B cell (primary cell): ENCODE measurements at regions not wholly inside any gene's neighbourhood (a gene's known extent, or its start where the extent isn't known, plus 50 kb on each side); places are given as distances from the start of the nearest gene placed in this dataset.
A peak's percentile ranks its signal among the peaks of the same experiment; 100 is the strongest.

Experiments
- ATAC-seq: fragments of 200-7000 bp; cut with Tn5 transposase; one replicate; pipeline ENCODE4 v1.10.0; 2021; ENCODE audit warnings: low read depth, mild to moderate bottlenecking, moderate number of reproducible peaks, moderate library complexity
- CTCF ChIA-PET: fragments of 350-600 bp; sonication (Branson Sonifier 250); formaldehyde crosslinking; loops from one replicate; lab custom pipeline; 2021; ENCODE audit warnings: antibody characterized with exemption, inconsistent platforms; lab: Charles Lee
- POLR2A ChIA-PET: fragments of 350-600 bp; sonication (Branson Sonifier 250); formaldehyde crosslinking; loops from one replicate; lab custom pipeline; 2021; ENCODE audit warnings: antibody characterized with exemption; lab: Charles Lee
- DNase-seq: peaks from one replicate; pipeline ENCODE4 v3.0.0; 2013
- H2AFZ ChIP-seq: 2 replicates; pipeline ENCODE4 v1.6.1; 2012; ENCODE audit warnings: mild to moderate bottlenecking, low read depth, low read length; ENCODE audit not compliant: insufficient read depth, poor library complexity, severe bottlenecking
- H3K27ac ChIP-seq, 2 donors: 1 replicate in 1 of 2; 2 replicates in 1 of 2; pipeline ENCODE4 v1.5.1; 2012 to 2013; ENCODE audit warnings: low read length in 2 of 2, mild to moderate bottlenecking in 2 of 2, moderate library complexity in 1 of 2
- H3K27me3 ChIP-seq, 4 experiments: fragments of 200-600 bp in 1 of 4; sonication (generic) in 1 of 4; replicated peaks in 1 of 4; 1 replicate in 2 of 4; 2 replicates in 2 of 4; pipeline versions ENCODE4 v1.6.1 to v1.7.0; 2013 to 2016; ENCODE audit warnings: low read length in 3 of 4, mild to moderate bottlenecking in 2 of 4, mixed read lengths in 1 of 4, moderate library complexity in 1 of 4; ENCODE audit not compliant: insufficient read depth in 4 of 4, control insufficient read depth in 3 of 4; ENCODE audit errors: control extremely low read depth in 1 of 4
- H3K36me3 ChIP-seq, 2 experiments: replicated peaks in 1 of 2; 1 replicate in 1 of 2; 2 replicates in 1 of 2; pipeline versions ENCODE4 v1.6.1 to v1.7.1; 2013; ENCODE audit warnings: low read length in 1 of 2; ENCODE audit not compliant: insufficient read depth in 2 of 2, control insufficient read depth in 1 of 2; ENCODE audit errors: control extremely low read depth in 1 of 2, extremely low read depth in 1 of 2
- H3K4me1 ChIP-seq, 2 donors: fragments of 200-600 bp in 1 of 2; sonication (generic) in 1 of 2; 1 replicate in 1 of 2; 2 replicates in 1 of 2; pipeline versions ENCODE4 v1.5.1 to v1.6.1; 2013 to 2017; ENCODE audit warnings: low read length in 2 of 2; ENCODE audit not compliant: control insufficient read depth in 2 of 2, insufficient read depth in 2 of 2
- H3K4me2 ChIP-seq: replicated peaks from 2 replicates; pipeline ENCODE3; 2012; ENCODE audit warnings: mild to moderate bottlenecking, low read depth, low read length; ENCODE audit not compliant: poor library complexity, severe bottlenecking
- H3K4me3 ChIP-seq, 5 experiments: fragments of 200-600 bp in 1 of 5; sonication (generic) in 1 of 5; 1 replicate in 3 of 5; 2 replicates in 2 of 5; pipeline versions ENCODE4 v1.5.1 to v1.7.0; 2011 to 2016; ENCODE audit warnings: low read length in 4 of 5, mild to moderate bottlenecking in 4 of 5, low read depth in 2 of 5, control low read depth in 1 of 5, moderate library complexity in 1 of 5; ENCODE audit not compliant: insufficient read depth in 1 of 5; ENCODE audit errors: control extremely low read depth in 1 of 5, extremely low read depth in 1 of 5
- H3K79me2 ChIP-seq: fragments of 200-600 bp; sonication (generic); one replicate; pipeline ENCODE4 v1.6.0; 2016; ENCODE audit warnings: low read length; ENCODE audit not compliant: control insufficient read depth, insufficient read depth
- H3K9ac ChIP-seq: fragments of 200-600 bp; sonication (generic); 2 replicates; pipeline ENCODE4 v1.6.1; 2017; ENCODE audit warnings: mild to moderate bottlenecking, low read length, moderate library complexity
- H3K9me3 ChIP-seq, 3 donors: one replicate each; pipeline versions ENCODE4 v1.6.1 to v1.7.1; 2013; ENCODE audit warnings: low read length in 2 of 3; ENCODE audit not compliant: control insufficient read depth in 2 of 3, insufficient read depth in 1 of 3; ENCODE audit errors: control extremely low read depth in 1 of 3
- H4K20me1 ChIP-seq: 2 replicates; pipeline ENCODE4 v1.6.0; 2012; ENCODE audit warnings: mild to moderate bottlenecking, low read length; ENCODE audit not compliant: insufficient read depth, control insufficient read depth, poor library complexity, severe bottlenecking
- H3K27ac Mint-ChIP-seq: one replicate; pipeline ENCODE4 v1.8.0; 2021; ENCODE audit warnings: mixed read lengths
- H3K27me3 Mint-ChIP-seq: one replicate; pipeline ENCODE4 v1.8.0; 2021; ENCODE audit warnings: mixed read lengths
- H3K4me1 Mint-ChIP-seq: one replicate; pipeline ENCODE4 v1.8.0; 2021; ENCODE audit warnings: mixed read lengths
- H3K4me3 Mint-ChIP-seq: one replicate; pipeline ENCODE4 v1.8.0; 2021; ENCODE audit warnings: mixed read lengths
- H3K9me3 Mint-ChIP-seq: one replicate; pipeline ENCODE4 v1.8.0; 2022; ENCODE audit warnings: mixed read lengths; ENCODE audit not compliant: insufficient read depth
- CTCF ChIP-seq: fragments of 200-600 bp; IDR thresholded peaks from one replicate; pipeline ENCODE4 v1.8.0; 2022; ENCODE audit warnings: antibody characterized with exemption, mild to moderate bottlenecking
- EZH2 ChIP-seq: IDR thresholded peaks from 2 replicates; pipeline ENCODE4 v1.6.1; 2012; ENCODE audit warnings: borderline replicate concordance, low read depth, mild to moderate bottlenecking, moderate library complexity, low read length; ENCODE audit not compliant: insufficient read depth, poor library complexity, severe bottlenecking
- WGBS: methylation state at CpG from one replicate; pipeline ENCODE4 v1.1.5; 2013; ENCODE audit warnings: missing lambda C conversion rate; ENCODE audit not compliant: insufficient coverage; 5-methylcytosine and 5-hydroxymethylcytosine counted together
- intact Hi-C: fragments of 100-400 bp; cut with micrococcal nuclease; formaldehyde crosslinking; loops from one replicate; pipeline ENCODE4 v1.10.0; 2022

GRCh38 chr4:117770269-117771102 lies 263.8 kb upstream of the NDST3 start:
- Histone ChIP-seq H2AFZ (no peak overlapping the region), H3K36me3 (no peaks in the 10 kb centered on the region), H3K4me1 (no peaks in the 10 kb centered on the region), H3K27ac (no peak overlapping the region), H3K4me3 (no peak overlapping the region), H3K4me2 (no peak overlapping the region), H3K9me3 (no peaks in the 10 kb centered on the region), H3K27me3 (no peaks in the 10 kb centered on the region), H3K9ac (no peak overlapping the region), H4K20me1 (no peaks in the 10 kb centered on the region), H3K79me2 (no peaks in the 10 kb centered on the region)
- intact Hi-C loops: no loop called here
- Mint-ChIP-seq H3K27ac (no peak overlapping the region), H3K4me1 (no peaks in the 10 kb centered on the region), H3K27me3 (no peaks in the 10 kb centered on the region), H3K4me3 (no peak overlapping the region), H3K9me3 (peaks cover 2% of the 10 kb centered on the region)
- CTCF ChIA-PET: no interaction called here
- POLR2A ChIA-PET: no interaction called here
- 69% methylated on average over 2 of the region's 3 CpGs for WGBS
- no peak for TF ChIP-seq CTCF
- no peak for TF ChIP-seq EZH2
- ATAC-seq: no peak
- peak; percentile 2 for DNase-seq

GRCh38 chr4:117771647-117772337 lies 262.5 kb upstream of the NDST3 start:
- H3K9ac ChIP-seq: no peak overlapping the region
- WGBS: 81% methylated on average over 3 of the region's 6 CpGs
- TF ChIP-seq CTCF (no peak), EZH2 (no peak)
- Mint-ChIP-seq H3K4me1 (no peaks in the 10 kb centered on the region), H3K9me3 (peaks cover 2% of the 10 kb centered on the region), H3K4me3 (no peak overlapping the region), H3K27me3 (no peaks in the 10 kb centered on the region), H3K27ac (no peak overlapping the region)
- H2AFZ ChIP-seq: no peak overlapping the region
- POLR2A ChIA-PET: no interaction called here
- no peak overlapping the region for H3K4me3 ChIP-seq
- H3K4me1 ChIP-seq: no peaks in the 10 kb centered on the region
- no peak overlapping the region for H3K4me2 ChIP-seq
- DNase-seq (no peak), ATAC-seq (no peak)
- H3K79me2 ChIP-seq: no peaks in the 10 kb centered on the region
- H3K27me3 ChIP-seq: no peaks in the 10 kb centered on the region
- H3K36me3 ChIP-seq: no peaks in the 10 kb centered on the region
- no peaks in the 10 kb centered on the region for H3K9me3 ChIP-seq
- intact Hi-C loops: no loop called here
- CTCF ChIA-PET: no interaction called here
- H4K20me1 ChIP-seq: no peaks in the 10 kb centered on the region
- H3K27ac ChIP-seq: no peak overlapping the region
